ENCODE measurements at regions not wholly inside any gene's neighbourhood (a gene's known extent, or its start where the extent isn't known, plus 50 kb on each side); places are given as distances from the start of the nearest gene placed in this dataset.

DNA sequence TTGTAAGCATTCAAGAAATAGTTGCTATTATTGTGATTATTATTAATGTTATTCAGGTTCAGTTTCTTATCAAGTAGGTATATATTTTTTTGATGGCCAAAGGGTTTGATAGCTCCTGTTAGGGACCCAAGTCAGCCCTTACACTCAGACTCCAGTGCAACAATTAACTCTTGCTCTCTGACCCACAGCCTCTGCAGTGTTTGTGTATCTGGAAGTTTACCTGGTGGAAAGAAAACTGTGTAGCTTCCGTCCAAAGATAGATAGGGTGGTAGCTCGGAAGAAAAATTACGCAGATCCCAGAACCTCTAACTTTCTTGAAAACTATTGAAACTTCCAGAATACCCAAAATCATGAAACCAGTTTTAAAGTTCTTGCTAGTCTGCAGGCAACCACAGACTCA, 58.6 kb upstream of the IGFBP2 start:
- no peak for DNase-seq (ENCODE audit: low spot score)

- no peak for DNase-seq (ENCODE audit: low spot score)
These were observed 57.8 kb upstream of the IGFBP2 start for GRCh38 chr2:216575465-216575864.

DNA sequence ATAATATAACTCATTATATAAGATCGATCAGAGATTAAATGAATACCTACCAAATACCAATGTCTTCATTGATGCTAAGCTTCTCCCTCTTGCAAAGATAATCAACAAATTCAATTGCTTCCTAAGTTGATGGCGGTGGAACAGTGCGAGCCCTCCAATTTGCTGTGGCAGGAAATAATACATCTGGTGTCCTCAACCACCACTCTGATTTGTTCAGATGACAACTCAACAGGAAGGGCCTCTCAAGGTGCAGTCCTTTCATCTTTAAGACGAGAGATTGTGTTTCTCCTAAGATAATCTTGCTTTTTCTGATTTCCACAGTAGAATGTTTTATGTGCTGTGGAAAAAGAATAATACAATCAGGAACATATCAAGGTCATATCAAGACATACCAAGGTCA, 56.6 kb upstream of the IGFBP2 start:
- DNase-seq (ENCODE audit: low spot score), result no peak

DNA sequence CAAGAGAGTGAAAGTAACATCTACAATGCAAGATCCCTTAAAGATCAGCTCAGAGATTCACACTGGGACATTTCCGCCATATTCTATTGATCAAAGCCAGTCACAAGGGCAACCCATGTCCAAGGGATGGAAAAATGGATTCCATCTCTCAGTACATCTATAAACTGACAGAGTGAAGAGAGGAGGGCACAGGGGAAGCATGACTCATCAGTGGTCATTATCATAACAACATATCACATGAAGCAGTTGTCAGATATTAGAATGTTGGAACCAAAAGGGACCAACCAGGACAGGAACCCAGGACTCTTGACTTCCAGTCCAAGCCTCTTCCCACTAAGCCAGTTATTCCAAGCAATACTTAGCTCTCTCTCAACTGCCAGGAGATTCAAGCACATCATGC, 54.9 kb upstream of the IGFBP2 start:
- DNase-seq (ENCODE audit: low spot score), result no peak

GRCh38 chr2:216583147-216583546, 50.1 kb upstream of the IGFBP2 start:
- no peak for DNase-seq (ENCODE audit: low spot score)
